DND-41 (cell line): ENCODE measurements at regions not wholly inside any gene's neighbourhood (a gene's known extent, or its start where the extent isn't known, plus 50 kb on each side); places are given as distances from the start of the nearest gene placed in this dataset.

Experiments used
- ATAC-seq: fragments of 200-7000 bp; cut with Tn5 transposase; 3 replicates; pipeline ENCODE4 v1.9.1; 2021; ENCODE audit warnings: low read depth; ENCODE audit not compliant: insufficient read depth
- DNase-seq: peaks from one replicate; pipeline ENCODE4 v3.0.0-alpha.2; 2020
- H2AFZ ChIP-seq: 2 replicates; pipeline ENCODE4 v1.6.0; 2012; ENCODE audit warnings: low read depth, low read length
- H3K27ac ChIP-seq: 2 replicates; pipeline ENCODE4 v1.5.1; 2012; ENCODE audit warnings: low read length, inconsistent platforms
- H3K27me3 ChIP-seq: fragments of 200-600 bp; sonication (generic); 2 replicates; pipeline ENCODE4 v1.6.0; 2012; ENCODE audit warnings: low read length, mild to moderate bottlenecking, inconsistent platforms; ENCODE audit not compliant: insufficient read depth, poor library complexity
- H3K36me3 ChIP-seq: 2 replicates; pipeline ENCODE4 v1.5.1; 2012; ENCODE audit warnings: low read length, inconsistent platforms; ENCODE audit not compliant: insufficient read depth
- H3K4me1 ChIP-seq: 2 replicates; pipeline ENCODE4 v1.5.1; 2012; ENCODE audit warnings: mild to moderate bottlenecking, low read length; ENCODE audit not compliant: insufficient read depth
- H3K4me2 ChIP-seq: 2 replicates; pipeline ENCODE4 v1.6.0; 2012; ENCODE audit warnings: mild to moderate bottlenecking, moderate library complexity, low read length, inconsistent platforms; ENCODE audit not compliant: insufficient read depth
- H3K4me3 ChIP-seq, 2 experiments: fragments of 200-600 bp in 1 of 2; shearing (Covaris generic) in 1 of 2; 2 replicates each; pipeline ENCODE4 v1.5.1; 2012 to 2016; ENCODE audit warnings: inconsistent platforms in 2 of 2, low read length in 2 of 2, mild to moderate bottlenecking in 2 of 2, low read depth in 1 of 2, moderate library complexity in 1 of 2
- H3K79me2 ChIP-seq: 2 replicates; pipeline ENCODE4 v1.6.0; 2012; ENCODE audit warnings: low read length, inconsistent platforms; ENCODE audit not compliant: insufficient read depth
- H3K9ac ChIP-seq: 2 replicates; pipeline ENCODE4 v1.6.0; 2012; ENCODE audit warnings: low read depth, mild to moderate bottlenecking, inconsistent platforms, low read length, moderate library complexity
- H3K9me3 ChIP-seq: 2 replicates; pipeline ENCODE4 v1.5.1; 2012; ENCODE audit warnings: low read length, moderate library complexity, mild to moderate bottlenecking, inconsistent platforms; ENCODE audit not compliant: insufficient read depth, severe bottlenecking
- H4K20me1 ChIP-seq: 2 replicates; pipeline ENCODE4 v1.6.0; 2012; ENCODE audit warnings: low read length; ENCODE audit not compliant: insufficient read depth
- CTCF ChIP-seq: IDR thresholded peaks from 2 replicates; pipeline ENCODE4 v1.5.1; 2012; ENCODE audit warnings: borderline replicate concordance, low read length, moderate library complexity, mild to moderate bottlenecking; ENCODE audit not compliant: poor library complexity, severe bottlenecking; ENCODE audit errors: extremely low read depth
- EZH2 ChIP-seq: IDR thresholded peaks from 3 replicates; pipeline ENCODE4 v1.6.1; 2012; ENCODE audit warnings: borderline replicate concordance, low read depth, mild to moderate bottlenecking, moderate library complexity, low read length, inconsistent platforms; ENCODE audit not compliant: severe bottlenecking

- H2AFZ ChIP-seq = no peak overlapping the region
- DNase-seq (no peak), ATAC-seq (no peak)
- H3K79me2 ChIP-seq = no peaks in the 10 kb centered on the region
- no peaks in the 10 kb centered on the region for H3K36me3 ChIP-seq
- H3K9me3 ChIP-seq = peaks cover 11% of the 10 kb centered on the region
- H3K27me3 ChIP-seq = no peaks in the 10 kb centered on the region
- no peaks in the 10 kb centered on the region for H3K4me1 ChIP-seq
- TF ChIP-seq CTCF = no peak
- no peak for TF ChIP-seq EZH2
- no peak overlapping the region for H3K9ac ChIP-seq
- H3K4me3 ChIP-seq = no peak overlapping the region
- no peak overlapping the region for H3K27ac ChIP-seq
- H3K4me2 ChIP-seq = no peak overlapping the region
- no peaks in the 10 kb centered on the region for H4K20me1 ChIP-seq
Observed at GRCh38 chr4:134663742-134664141, 462.2 kb upstream of the PABPC4L start.

GRCh38 chr4:134650461-134650860, 448.9 kb upstream of the PABPC4L start:
- no peaks in the 10 kb centered on the region for H3K4me1 ChIP-seq
- TF ChIP-seq CTCF (no peak), EZH2 (no peak)
- no peaks in the 10 kb centered on the region for H3K36me3 ChIP-seq
- H2AFZ ChIP-seq = no peak overlapping the region
- H3K79me2 ChIP-seq = no peaks in the 10 kb centered on the region
- no peak overlapping the region for H3K4me3 ChIP-seq
- H3K27me3 ChIP-seq = no peaks in the 10 kb centered on the region
- H4K20me1 ChIP-seq = no peaks in the 10 kb centered on the region
- H3K9ac ChIP-seq = no peak overlapping the region
- DNase-seq (no peak), ATAC-seq (no peak)
- no peak overlapping the region for H3K4me2 ChIP-seq
- H3K9me3 ChIP-seq = no peaks in the 10 kb centered on the region
- no peak overlapping the region for H3K27ac ChIP-seq

- Histone ChIP-seq H3K27ac (no peak overlapping the region), H3K79me2 (no peaks in the 10 kb centered on the region), H3K9me3 (no peaks in the 10 kb centered on the region), H3K4me3 (no peak overlapping the region), H3K36me3 (no peaks in the 10 kb centered on the region), H4K20me1 (no peaks in the 10 kb centered on the region), H3K9ac (no peak overlapping the region), H3K4me2 (no peak overlapping the region), H2AFZ (no peak overlapping the region), H3K4me1 (no peaks in the 10 kb centered on the region), H3K27me3 (no peaks in the 10 kb centered on the region)
- no peak for DNase-seq
- TF ChIP-seq CTCF (no peak), EZH2 (no peak)
- no peak for ATAC-seq
Observed at GRCh38 chr4:134645778-134646177, 444.2 kb upstream of the PABPC4L start.

- H3K4me2 ChIP-seq = no peak overlapping the region
- no peaks in the 10 kb centered on the region for H3K36me3 ChIP-seq
- H3K4me1 ChIP-seq = no peaks in the 10 kb centered on the region
- H3K4me3 ChIP-seq = no peak overlapping the region
- no peak overlapping the region for H3K9ac ChIP-seq
- DNase-seq = no peak
- no peaks in the 10 kb centered on the region for H3K79me2 ChIP-seq
- no peaks in the 10 kb centered on the region for H3K9me3 ChIP-seq
- H4K20me1 ChIP-seq = no peaks in the 10 kb centered on the region
- ATAC-seq = no peak
- H2AFZ ChIP-seq = no peak overlapping the region
- TF ChIP-seq EZH2 (no peak), CTCF (no peak)
- no peaks in the 10 kb centered on the region for H3K27me3 ChIP-seq
- H3K27ac ChIP-seq = no peak overlapping the region
Observed at GRCh38 chr4:134636338-134637051, 434.9 kb upstream of the PABPC4L start.
